Uterus (tissue), 2 donors: ENCODE measurements at regions not wholly inside any gene's neighbourhood (a gene's known extent, or its start where the extent isn't known, plus 50 kb on each side); places are given as distances from the start of the nearest gene placed in this dataset.

Experiments used
- POLR2A ChIP-seq, 2 donors: fragments of 450-650 bp; IDR thresholded peaks; one replicate each; pipeline ENCODE4 v1.6.1; 2016; ENCODE audit warnings: antibody characterized with exemption in 2 of 2, mild to moderate bottlenecking in 1 of 2, moderate library complexity in 1 of 2
- TF ChIP-seq, protein P1 (sequence below), 4 experiments: fragments of 200-600 bp in 2 of 4; fragments of 450-650 bp in 2 of 4; sonication (generic) in 2 of 4; IDR thresholded peaks; one replicate each; pipeline ENCODE4 v1.5.1; 2016 to 2019; ENCODE audit warnings: antibody characterized with exemption in 4 of 4, mild to moderate bottlenecking in 2 of 4, moderate library complexity in 1 of 4

DNA sequence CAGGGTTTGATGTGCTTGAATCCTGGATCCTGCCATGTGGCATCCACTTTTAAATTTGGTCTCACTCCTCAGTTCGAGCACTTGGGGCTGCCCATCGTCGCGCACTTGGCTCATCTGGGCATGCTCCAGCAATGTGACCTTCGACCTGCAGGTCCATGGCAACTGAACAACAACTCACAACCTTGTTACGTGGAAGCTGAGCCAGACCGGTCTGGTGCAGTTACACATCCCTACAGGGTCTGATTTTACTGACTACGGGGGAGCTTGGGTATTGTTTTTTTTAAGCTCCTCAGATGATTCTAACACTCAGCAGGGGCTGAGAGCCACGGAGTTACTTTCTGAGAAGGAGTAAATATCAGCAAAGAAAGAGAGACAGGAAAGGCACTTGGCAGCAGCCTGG, 769.6 kb downstream of the UQCRFS1 start:
- TF ChIP-seq, protein P1, sequence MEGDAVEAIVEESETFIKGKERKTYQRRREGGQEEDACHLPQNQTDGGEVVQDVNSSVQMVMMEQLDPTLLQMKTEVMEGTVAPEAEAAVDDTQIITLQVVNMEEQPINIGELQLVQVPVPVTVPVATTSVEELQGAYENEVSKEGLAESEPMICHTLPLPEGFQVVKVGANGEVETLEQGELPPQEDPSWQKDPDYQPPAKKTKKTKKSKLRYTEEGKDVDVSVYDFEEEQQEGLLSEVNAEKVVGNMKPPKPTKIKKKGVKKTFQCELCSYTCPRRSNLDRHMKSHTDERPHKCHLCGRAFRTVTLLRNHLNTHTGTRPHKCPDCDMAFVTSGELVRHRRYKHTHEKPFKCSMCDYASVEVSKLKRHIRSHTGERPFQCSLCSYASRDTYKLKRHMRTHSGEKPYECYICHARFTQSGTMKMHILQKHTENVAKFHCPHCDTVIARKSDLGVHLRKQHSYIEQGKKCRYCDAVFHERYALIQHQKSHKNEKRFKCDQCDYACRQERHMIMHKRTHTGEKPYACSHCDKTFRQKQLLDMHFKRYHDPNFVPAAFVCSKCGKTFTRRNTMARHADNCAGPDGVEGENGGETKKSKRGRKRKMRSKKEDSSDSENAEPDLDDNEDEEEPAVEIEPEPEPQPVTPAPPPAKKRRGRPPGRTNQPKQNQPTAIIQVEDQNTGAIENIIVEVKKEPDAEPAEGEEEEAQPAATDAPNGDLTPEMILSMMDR (IDR thresholded peaks at IDR 0.05) = no peak
- no peak for TF ChIP-seq POLR2A (IDR thresholded peaks at IDR 0.05)
